HCT116 (cell line): ENCODE measurements at regions not wholly inside any gene's neighbourhood (a gene's known extent, or its start where the extent isn't known, plus 50 kb on each side); places are given as distances from the start of the nearest gene placed in this dataset.

ENCODE experiments used
- CTCF ChIP-seq, 3 experiments: fragments of 200-600 bp in 1 of 3; sonication (generic) in 1 of 3; IDR thresholded peaks in 2 of 3; conservative IDR thresholded peaks in 1 of 3; 2 replicates each; pipeline ENCODE4 v1.5.1; 2012 to 2017; ENCODE audit warnings: low read depth in 2 of 3, low read length in 2 of 3, antibody characterized with exemption in 1 of 3, borderline replicate concordance in 1 of 3, control low read depth in 1 of 3, mild to moderate bottlenecking in 1 of 3, mixed read lengths in 1 of 3, mixed run types in 1 of 3, moderate library complexity in 1 of 3; ENCODE audit not compliant: insufficient read depth in 1 of 3
- EGR1 ChIP-seq: IDR thresholded peaks from 2 replicates; pipeline ENCODE4 v1.6.1; 2012; ENCODE audit warnings: low read depth
- EZH2 ChIP-seq: fragments of 200-600 bp; sonication (generic); IDR thresholded peaks from 2 replicates; pipeline ENCODE4 v1.6.1; 2017; ENCODE audit warnings: antibody characterized with exemption, mixed run types
- EZH2phosphoT487 ChIP-seq: fragments of 200-600 bp; IDR thresholded peaks from 2 replicates; pipeline ENCODE4 v1.6.1; 2018; ENCODE audit warnings: antibody characterized with exemption, borderline replicate concordance
- JUND ChIP-seq: IDR thresholded peaks from 2 replicates; pipeline ENCODE4 v1.6.1; 2012
- MAX ChIP-seq: IDR thresholded peaks from 2 replicates; pipeline ENCODE4 v1.6.1; 2012
- POLR2A ChIP-seq: IDR thresholded peaks from 2 replicates; pipeline ENCODE4 v1.7.0; 2011; ENCODE audit warnings: borderline replicate concordance; ENCODE audit not compliant: insufficient read depth, insufficient read length; ENCODE audit errors: extremely low read depth
- POLR2AphosphoS5 ChIP-seq: IDR thresholded peaks from 2 replicates; pipeline ENCODE4 v1.6.1; 2011; ENCODE audit warnings: mild to moderate bottlenecking, low read depth, low read length, moderate library complexity
- RAD21 ChIP-seq: IDR thresholded peaks from 2 replicates; pipeline ENCODE4 v1.6.1; 2012; ENCODE audit warnings: low read depth, mild to moderate bottlenecking
- SIN3A ChIP-seq: IDR thresholded peaks from 2 replicates; pipeline ENCODE4 v1.6.1; 2012; ENCODE audit warnings: low read depth
- SP1 ChIP-seq: IDR thresholded peaks from 2 replicates; pipeline ENCODE4 v1.6.1; 2012; ENCODE audit warnings: low read depth
- TCF7L2 ChIP-seq: IDR thresholded peaks from 2 replicates; pipeline ENCODE4 v1.7.0; 2011; ENCODE audit warnings: borderline replicate concordance, inconsistent platforms; ENCODE audit not compliant: insufficient read depth, insufficient read length; ENCODE audit errors: extremely low read depth
- ZBTB33 ChIP-seq: IDR thresholded peaks from 2 replicates; pipeline ENCODE4 v1.6.1; 2011; ENCODE audit warnings: mild to moderate bottlenecking, low read length, moderate library complexity; ENCODE audit not compliant: insufficient replicate concordance; ENCODE audit errors: extremely low read depth
- TF ChIP-seq, protein P1 (sequence below): IDR thresholded peaks from 2 replicates; pipeline ENCODE4 v1.6.1; 2012; ENCODE audit warnings: low read depth

GRCh38 chr20:48395816-48396546 is 431.8 kb downstream of the PREX1 start:
- TF ChIP-seq EZH2phosphoT487 (no peak), POLR2A (no peak), MAX (no peak), CTCF (IDR thresholded peaks at IDR 0.05 in 2 of 3, conservative IDR thresholded peaks at IDR 0.05 in 1 of 3; ENCODE audit: borderline replicate concordance in 1 of 3, insufficient read depth in 1 of 3, low read depth in 2 of 3, low read length in 2 of 3) (no peak), EZH2 (no peak), JUND (no peak), EGR1 (no peak), SP1 (no peak), SIN3A (no peak), POLR2AphosphoS5 (no peak), ZBTB33 (no peak), RAD21 (no peak), TCF7L2 (no peak)
- TF ChIP-seq, protein P1, sequence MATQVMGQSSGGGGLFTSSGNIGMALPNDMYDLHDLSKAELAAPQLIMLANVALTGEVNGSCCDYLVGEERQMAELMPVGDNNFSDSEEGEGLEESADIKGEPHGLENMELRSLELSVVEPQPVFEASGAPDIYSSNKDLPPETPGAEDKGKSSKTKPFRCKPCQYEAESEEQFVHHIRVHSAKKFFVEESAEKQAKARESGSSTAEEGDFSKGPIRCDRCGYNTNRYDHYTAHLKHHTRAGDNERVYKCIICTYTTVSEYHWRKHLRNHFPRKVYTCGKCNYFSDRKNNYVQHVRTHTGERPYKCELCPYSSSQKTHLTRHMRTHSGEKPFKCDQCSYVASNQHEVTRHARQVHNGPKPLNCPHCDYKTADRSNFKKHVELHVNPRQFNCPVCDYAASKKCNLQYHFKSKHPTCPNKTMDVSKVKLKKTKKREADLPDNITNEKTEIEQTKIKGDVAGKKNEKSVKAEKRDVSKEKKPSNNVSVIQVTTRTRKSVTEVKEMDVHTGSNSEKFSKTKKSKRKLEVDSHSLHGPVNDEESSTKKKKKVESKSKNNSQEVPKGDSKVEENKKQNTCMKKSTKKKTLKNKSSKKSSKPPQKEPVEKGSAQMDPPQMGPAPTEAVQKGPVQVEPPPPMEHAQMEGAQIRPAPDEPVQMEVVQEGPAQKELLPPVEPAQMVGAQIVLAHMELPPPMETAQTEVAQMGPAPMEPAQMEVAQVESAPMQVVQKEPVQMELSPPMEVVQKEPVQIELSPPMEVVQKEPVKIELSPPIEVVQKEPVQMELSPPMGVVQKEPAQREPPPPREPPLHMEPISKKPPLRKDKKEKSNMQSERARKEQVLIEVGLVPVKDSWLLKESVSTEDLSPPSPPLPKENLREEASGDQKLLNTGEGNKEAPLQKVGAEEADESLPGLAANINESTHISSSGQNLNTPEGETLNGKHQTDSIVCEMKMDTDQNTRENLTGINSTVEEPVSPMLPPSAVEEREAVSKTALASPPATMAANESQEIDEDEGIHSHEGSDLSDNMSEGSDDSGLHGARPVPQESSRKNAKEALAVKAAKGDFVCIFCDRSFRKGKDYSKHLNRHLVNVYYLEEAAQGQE, result no peak
